ENCODE measurements at regions not wholly inside any gene's neighbourhood (a gene's known extent, or its start where the extent isn't known, plus 50 kb on each side); places are given as distances from the start of the nearest gene placed in this dataset.

DNA sequence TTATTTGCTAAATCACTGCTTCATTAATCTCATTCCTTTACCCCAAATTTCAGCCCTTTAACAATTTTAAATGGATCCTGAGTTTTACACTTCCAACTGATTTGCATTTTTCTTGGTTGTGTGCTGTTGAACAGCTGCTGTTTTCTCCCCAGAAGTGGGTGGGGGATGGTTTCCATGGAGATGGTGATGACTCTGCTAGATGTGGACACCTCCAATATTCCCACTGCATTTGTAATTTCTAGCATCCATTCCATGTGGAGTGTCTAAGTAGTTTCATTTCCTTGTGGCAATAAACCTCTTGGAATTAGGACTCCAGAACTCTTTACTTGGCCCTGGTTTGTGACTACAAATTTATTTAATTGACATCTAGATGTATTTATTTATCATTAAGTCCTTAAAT is 330.4 kb downstream of the GBA3 start:
- Histone ChIP-seq H3K4me1 (replicated peaks in 1 of 2; ENCODE audit: control insufficient read depth in 2 of 2, insufficient read depth in 2 of 2, low read length in 2 of 2) (no peaks in the 10 kb centered on the region; a peak in 1 of 5 replicates), H3K36me3 (ENCODE audit: control insufficient read depth, insufficient read depth, low read length) (peaks cover 13% of the 10 kb centered on the region; the same call in 1 of the 3 replicates), H3K27ac (ENCODE audit: extremely low read depth, low read depth, low read length) (no peak overlapping the region), H3K4me3 (no peak overlapping the region), H3K9ac (ENCODE audit: insufficient read depth in 1 of 2, low read depth in 2 of 2, low read length in 2 of 2) (no peak overlapping the region), H3K9me3 (replicated peaks; ENCODE audit: control insufficient read depth, insufficient read depth, low read depth, low read length) (no peaks in the 10 kb centered on the region), H3K27me3 (ENCODE audit: control insufficient read depth in 2 of 2, insufficient read depth in 2 of 2, low read length in 2 of 2) (no peaks in the 10 kb centered on the region), H3K9me1 (ENCODE audit: control insufficient read depth, insufficient read depth, low read length) (no peaks in the 10 kb centered on the region), H3K4me2 (ENCODE audit: insufficient read depth, low read length) (no peak overlapping the region), H2AFZ (ENCODE audit: low read depth, low read length) (no peak overlapping the region), H4K20me1 (replicated peaks; ENCODE audit: control insufficient read depth, insufficient read depth, low read length) (no peaks in the 10 kb centered on the region), H3K79me2 (ENCODE audit: control insufficient read depth, insufficient read depth, low read length) (peaks cover 15% of the 10 kb centered on the region)
- DNase-seq (ENCODE audit: extremely low read depth in 1 of 4, low spot score in 3 of 4) = no peak
- in situ Hi-C loops (cut with MboI) (no loop called here), intact Hi-C loops (cut with micrococcal nuclease) (no loop called here)
- ATAC-seq = no peak
- no TSS peak for BruUV-seq (replicated peaks)
- ChIA-PET POLR2A (no interaction called here), CTCF (ENCODE audit: low intra/inter-chr PET ratio) (no interaction called here)
- no peak for FAIRE-seq
- TF ChIP-seq, protein P1, sequence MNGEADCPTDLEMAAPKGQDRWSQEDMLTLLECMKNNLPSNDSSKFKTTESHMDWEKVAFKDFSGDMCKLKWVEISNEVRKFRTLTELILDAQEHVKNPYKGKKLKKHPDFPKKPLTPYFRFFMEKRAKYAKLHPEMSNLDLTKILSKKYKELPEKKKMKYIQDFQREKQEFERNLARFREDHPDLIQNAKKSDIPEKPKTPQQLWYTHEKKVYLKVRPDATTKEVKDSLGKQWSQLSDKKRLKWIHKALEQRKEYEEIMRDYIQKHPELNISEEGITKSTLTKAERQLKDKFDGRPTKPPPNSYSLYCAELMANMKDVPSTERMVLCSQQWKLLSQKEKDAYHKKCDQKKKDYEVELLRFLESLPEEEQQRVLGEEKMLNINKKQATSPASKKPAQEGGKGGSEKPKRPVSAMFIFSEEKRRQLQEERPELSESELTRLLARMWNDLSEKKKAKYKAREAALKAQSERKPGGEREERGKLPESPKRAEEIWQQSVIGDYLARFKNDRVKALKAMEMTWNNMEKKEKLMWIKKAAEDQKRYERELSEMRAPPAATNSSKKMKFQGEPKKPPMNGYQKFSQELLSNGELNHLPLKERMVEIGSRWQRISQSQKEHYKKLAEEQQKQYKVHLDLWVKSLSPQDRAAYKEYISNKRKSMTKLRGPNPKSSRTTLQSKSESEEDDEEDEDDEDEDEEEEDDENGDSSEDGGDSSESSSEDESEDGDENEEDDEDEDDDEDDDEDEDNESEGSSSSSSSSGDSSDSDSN (IDR thresholded peaks at IDR 0.05; ENCODE audit: borderline replicate concordance in 1 of 2, low read depth in 2 of 2, low read length in 2 of 2) = no peak
- TF ChIP-seq, protein P2, sequence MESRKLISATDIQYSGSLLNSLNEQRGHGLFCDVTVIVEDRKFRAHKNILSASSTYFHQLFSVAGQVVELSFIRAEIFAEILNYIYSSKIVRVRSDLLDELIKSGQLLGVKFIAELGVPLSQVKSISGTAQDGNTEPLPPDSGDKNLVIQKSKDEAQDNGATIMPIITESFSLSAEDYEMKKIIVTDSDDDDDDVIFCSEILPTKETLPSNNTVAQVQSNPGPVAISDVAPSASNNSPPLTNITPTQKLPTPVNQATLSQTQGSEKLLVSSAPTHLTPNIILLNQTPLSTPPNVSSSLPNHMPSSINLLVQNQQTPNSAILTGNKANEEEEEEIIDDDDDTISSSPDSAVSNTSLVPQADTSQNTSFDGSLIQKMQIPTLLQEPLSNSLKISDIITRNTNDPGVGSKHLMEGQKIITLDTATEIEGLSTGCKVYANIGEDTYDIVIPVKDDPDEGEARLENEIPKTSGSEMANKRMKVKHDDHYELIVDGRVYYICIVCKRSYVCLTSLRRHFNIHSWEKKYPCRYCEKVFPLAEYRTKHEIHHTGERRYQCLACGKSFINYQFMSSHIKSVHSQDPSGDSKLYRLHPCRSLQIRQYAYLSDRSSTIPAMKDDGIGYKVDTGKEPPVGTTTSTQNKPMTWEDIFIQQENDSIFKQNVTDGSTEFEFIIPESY (CRISPR knock-in tag; IDR thresholded peaks at IDR 0.05) = no peak
- TF ChIP-seq ZNF561 (CRISPR knock-in tag; conservative IDR thresholded peaks at IDR 0.05) (no peak), RB1 (IDR thresholded peaks at IDR 0.05; ENCODE audit: low read depth) (no peak), NCOA1 (IDR thresholded peaks at IDR 0.05; ENCODE audit: low read depth) (no peak), SAFB2 (IDR thresholded peaks at IDR 0.05; ENCODE audit: borderline replicate concordance, low read depth, low read length, severe bottlenecking) (no peak), DEAF1 (CRISPR knock-in tag; IDR thresholded peaks at IDR 0.05) (no peak), BRD9 (IDR thresholded peaks at IDR 0.05; ENCODE audit: low read depth, partially characterized antibody) (no peak), ZC3H4 (CRISPR knock-in tag; IDR thresholded peaks at IDR 0.05; ENCODE audit: borderline replicate concordance) (no peak), ZNF41 (CRISPR knock-in tag; conservative IDR thresholded peaks at IDR 0.05) (no peak), U2AF1 (optimal IDR thresholded peaks at IDR 0.05; ENCODE audit: low read depth, low read length) (no peak), FIP1L1 (IDR thresholded peaks at IDR 0.05; ENCODE audit: low read depth, low read length, poor library complexity, severe bottlenecking) (no peak), SP2 (IDR thresholded peaks at IDR 0.05; ENCODE audit: extremely low read depth, low read depth, low read length, poor library complexity, severe bottlenecking) (no peak), SNIP1 (IDR thresholded peaks at IDR 0.05; ENCODE audit: low read depth) (no peak), RBM15 (IDR thresholded peaks at IDR 0.05; ENCODE audit: insufficient read depth, low read length) (no peak)

Measured in K562 (cell line).